ENCODE measurements at regions not wholly inside any gene's neighbourhood (a gene's known extent, or its start where the extent isn't known, plus 50 kb on each side); places are given as distances from the start of the nearest gene placed in this dataset.
"Not testable (repeated sequence)": the region's sequence is repeated elsewhere in the genome, so short reads cannot be mapped to it uniquely, and the experiment has no call there.

DNA sequence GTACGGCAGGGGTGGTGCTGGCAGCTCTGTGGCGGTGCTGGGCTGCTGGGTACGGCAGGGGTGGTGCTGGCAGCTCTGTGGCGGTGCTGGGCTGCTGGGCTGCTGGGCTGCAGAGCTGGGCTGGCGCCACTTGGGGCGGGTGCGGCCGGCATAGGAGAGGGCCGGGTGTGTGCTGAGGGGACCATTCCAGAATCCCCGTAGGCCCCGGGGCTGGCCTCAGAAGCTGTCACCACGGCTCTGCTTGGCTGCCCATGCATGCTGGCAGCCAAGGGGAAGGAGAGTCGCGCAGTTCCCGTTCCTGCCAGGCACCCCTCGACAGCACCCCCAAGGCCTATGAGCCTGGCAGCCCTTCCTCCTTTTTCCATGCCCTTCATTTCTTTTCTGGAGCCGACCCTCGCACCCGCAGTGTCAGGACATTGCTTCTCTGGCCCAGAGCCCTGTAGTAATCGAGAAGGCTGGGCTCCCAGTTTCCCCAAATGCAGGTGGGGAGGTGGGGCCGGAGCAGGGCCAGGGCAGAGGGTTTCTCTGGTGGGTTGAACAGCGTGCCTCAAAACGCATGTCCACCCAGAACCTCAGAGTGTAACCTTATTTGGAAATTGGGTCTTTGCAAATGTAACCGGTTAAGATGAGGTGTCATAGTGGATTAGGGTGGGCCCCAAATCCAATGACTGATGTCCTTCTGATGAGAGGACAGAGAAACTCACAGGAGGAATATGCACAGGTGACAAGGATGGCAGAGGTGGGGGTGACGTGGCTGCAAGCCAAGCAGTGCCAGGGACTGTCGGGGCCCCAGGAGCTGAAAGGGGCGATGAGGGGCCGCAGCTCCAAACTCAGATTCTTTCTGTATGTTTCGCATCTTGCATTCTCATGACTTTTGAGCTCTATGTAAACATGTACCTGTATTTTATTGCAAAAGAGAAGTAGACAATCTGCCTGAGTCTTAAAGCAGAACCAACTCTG lies 71.0 kb upstream of the ACTRT2 start:
- Mint-ChIP-seq H3K4me1 (ENCODE audit: low read depth) (no peaks in the 10 kb centered on the region), H3K4me3 (no peak overlapping the region), H3K9me3 (peaks cover 11% of the 10 kb centered on the region), H3K36me3 (ENCODE audit: low read depth) (no peaks in the 10 kb centered on the region), H3K27ac (no peak overlapping the region), H3K27me3 (ENCODE audit: insufficient read depth) (no peaks in the 10 kb centered on the region)
- intact Hi-C loops (cut with micrococcal nuclease), result no loop called here
- no peak for DNase-seq (ENCODE audit: low spot score)

DNA sequence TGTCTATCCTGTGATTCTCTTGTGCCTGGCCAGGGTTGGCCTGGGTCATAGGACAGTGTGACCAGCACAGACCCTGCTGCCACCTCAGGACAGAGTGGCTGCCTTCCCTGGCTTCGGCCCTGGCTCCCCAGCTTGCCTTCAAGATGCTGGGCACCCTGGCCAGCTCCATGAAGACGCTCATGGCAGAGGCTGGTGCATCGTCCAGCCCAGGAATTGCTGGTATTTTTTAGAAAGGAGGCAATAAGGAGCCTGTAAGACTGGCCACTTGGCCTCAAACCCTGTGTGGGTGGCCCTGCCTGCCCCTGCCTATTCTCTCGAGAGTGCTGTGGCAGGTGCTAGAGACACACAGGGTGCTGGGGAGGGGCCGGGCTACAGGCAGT lies 70.4 kb upstream of the ACTRT2 start:
- intact Hi-C loops (cut with micrococcal nuclease), result no loop called here
- Mint-ChIP-seq H3K4me3 (no peak overlapping the region), H3K36me3 (ENCODE audit: low read depth) (no peaks in the 10 kb centered on the region), H3K4me1 (ENCODE audit: low read depth) (no peaks in the 10 kb centered on the region), H3K27me3 (ENCODE audit: insufficient read depth) (no peaks in the 10 kb centered on the region), H3K9me3 (peaks cover 12% of the 10 kb centered on the region), H3K27ac (no peak overlapping the region)
- DNase-seq (ENCODE audit: low spot score), result no peak

DNA sequence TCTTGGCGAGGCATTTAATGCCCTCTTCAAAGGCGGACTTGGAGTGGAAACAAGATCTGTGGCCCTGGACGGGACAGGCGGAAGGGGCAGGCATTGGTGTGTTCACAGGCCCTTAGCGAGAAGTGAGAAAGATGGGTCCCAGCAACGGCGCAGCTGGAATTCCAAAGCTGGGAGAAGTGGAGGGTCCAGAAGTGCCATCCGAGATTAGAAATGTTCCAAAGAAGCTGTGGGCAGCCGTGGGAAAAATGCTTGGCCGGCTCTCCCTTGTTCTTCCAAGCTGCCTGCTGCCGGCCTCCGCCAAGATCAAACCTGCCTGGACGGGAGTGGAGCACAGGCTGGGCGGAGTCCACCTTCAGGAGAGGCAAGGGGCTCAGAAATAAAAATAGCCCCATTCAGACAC lies 69.4 kb upstream of the ACTRT2 start:
- Mint-ChIP-seq H3K27me3 (ENCODE audit: insufficient read depth) (no peaks in the 10 kb centered on the region), H3K36me3 (ENCODE audit: low read depth) (no peaks in the 10 kb centered on the region), H3K4me1 (ENCODE audit: low read depth) (no peaks in the 10 kb centered on the region), H3K9me3 (peaks cover 19% of the 10 kb centered on the region), H3K4me3 (no peak overlapping the region), H3K27ac (no peak overlapping the region)
- intact Hi-C loops (cut with micrococcal nuclease), result no loop called here
- DNase-seq (ENCODE audit: low spot score), result no peak

GRCh38 chr1:2952371-2952770 lies 68.9 kb upstream of the ACTRT2 start:
- no peak overlapping the region for H3K4me3 Mint-ChIP-seq
- H3K4me1 Mint-ChIP-seq (ENCODE audit: low read depth), result no peaks in the 10 kb centered on the region
- H3K36me3 Mint-ChIP-seq (ENCODE audit: low read depth), result no peaks in the 10 kb centered on the region
- intact Hi-C loops (cut with micrococcal nuclease), result no loop called here
- H3K27me3 Mint-ChIP-seq (ENCODE audit: insufficient read depth), result no peaks in the 10 kb centered on the region
- no peak overlapping the region for H3K27ac Mint-ChIP-seq
- peaks cover 20% of the 10 kb centered on the region for H3K9me3 Mint-ChIP-seq
- DNase-seq (ENCODE audit: low spot score), result no peak

DNA sequence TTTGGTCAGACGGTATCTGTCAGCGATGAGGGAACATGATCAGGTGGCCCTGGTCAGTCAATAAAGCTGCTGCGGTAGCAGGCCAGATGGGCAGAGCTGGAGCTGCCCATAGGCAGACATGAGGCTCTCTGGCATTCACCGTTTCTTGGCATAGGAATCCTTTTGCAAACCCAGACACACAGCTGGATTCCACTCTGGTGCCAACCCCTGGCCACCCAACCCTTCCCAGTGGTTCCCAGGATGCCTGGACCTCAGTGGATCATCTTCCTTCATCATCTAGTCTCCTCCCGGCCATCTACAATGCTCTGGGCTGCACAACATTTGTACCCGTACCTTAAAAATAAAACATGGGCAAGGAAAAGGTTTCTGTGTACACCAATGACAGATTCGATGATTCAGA lies 68.3 kb upstream of the ACTRT2 start:
- DNase-seq (ENCODE audit: low spot score), result no peak
- H3K36me3 Mint-ChIP-seq (ENCODE audit: low read depth), result no peaks in the 10 kb centered on the region
- H3K27me3 Mint-ChIP-seq (ENCODE audit: insufficient read depth), result no peaks in the 10 kb centered on the region
- intact Hi-C loops (cut with micrococcal nuclease), result no loop called here
- no peaks in the 10 kb centered on the region for H3K4me1 Mint-ChIP-seq (ENCODE audit: low read depth)
- peaks cover 25% of the 10 kb centered on the region for H3K9me3 Mint-ChIP-seq
- no peak overlapping the region for H3K4me3 Mint-ChIP-seq
- no peak overlapping the region for H3K27ac Mint-ChIP-seq

GRCh38 chr1:2953688-2954285 lies 67.5 kb upstream of the ACTRT2 start:
- no peaks in the 10 kb centered on the region for H3K4me1 Mint-ChIP-seq (ENCODE audit: low read depth)
- no peak overlapping the region for H3K4me3 Mint-ChIP-seq
- H3K27ac Mint-ChIP-seq, result no peak overlapping the region
- H3K27me3 Mint-ChIP-seq (ENCODE audit: insufficient read depth), result no peaks in the 10 kb centered on the region
- DNase-seq (ENCODE audit: low spot score), result no peak
- intact Hi-C loops (cut with micrococcal nuclease), result no loop called here
- H3K9me3 Mint-ChIP-seq, result peaks cover 25% of the 10 kb centered on the region
- H3K36me3 Mint-ChIP-seq (ENCODE audit: low read depth), result no peaks in the 10 kb centered on the region

GRCh38 chr1:2955652-2956051 lies 65.6 kb upstream of the ACTRT2 start:
- no peak for DNase-seq (ENCODE audit: low spot score)

DNA sequence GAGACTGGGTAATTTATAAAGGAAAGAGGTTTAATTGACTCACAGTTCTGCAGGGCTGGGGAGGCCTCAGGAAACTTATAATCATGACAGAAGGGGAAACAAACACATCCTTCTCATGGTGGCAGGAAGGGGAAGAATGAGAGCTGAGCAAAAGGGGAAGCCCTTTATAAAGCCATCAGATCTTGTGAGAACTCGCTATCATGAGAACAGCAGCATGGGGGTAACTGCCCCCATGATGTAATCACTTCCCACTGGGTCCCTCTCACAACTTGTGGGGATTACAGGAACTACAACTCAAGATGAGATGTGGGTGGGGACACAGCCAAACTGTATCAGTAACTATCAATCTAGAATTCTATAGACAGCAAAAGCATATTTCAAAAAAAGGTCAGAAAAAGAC lies 64.7 kb upstream of the ACTRT2 start:
- Mint-ChIP-seq H3K9me3 (peaks cover 28% of the 10 kb centered on the region), H3K27me3 (ENCODE audit: insufficient read depth) (no peaks in the 10 kb centered on the region), H3K27ac (no peak overlapping the region), H3K36me3 (ENCODE audit: low read depth) (no peaks in the 10 kb centered on the region), H3K4me1 (ENCODE audit: low read depth) (no peaks in the 10 kb centered on the region), H3K4me3 (no peak overlapping the region)
- DNase-seq (ENCODE audit: low spot score), result no peak
- intact Hi-C loops (cut with micrococcal nuclease), result no loop called here

More at GRCh38 chr1:2955652-2956051, 65.6 kb upstream of the ACTRT2 start:
- Mint-ChIP-seq H3K27ac (no peak overlapping the region), H3K27me3 (ENCODE audit: insufficient read depth) (no peaks in the 10 kb centered on the region), H3K9me3 (peaks cover 28% of the 10 kb centered on the region), H3K36me3 (ENCODE audit: low read depth) (no peaks in the 10 kb centered on the region), H3K4me1 (ENCODE audit: low read depth) (no peaks in the 10 kb centered on the region), H3K4me3 (no peak overlapping the region)
- intact Hi-C loops (cut with micrococcal nuclease), result no loop called here

GRCh38 chr1:2957329-2957728 lies 63.9 kb upstream of the ACTRT2 start:
- intact Hi-C loops (cut with micrococcal nuclease), result no loop called here
- H3K4me3 Mint-ChIP-seq, result no peak overlapping the region
- peaks cover 28% of the 10 kb centered on the region for H3K9me3 Mint-ChIP-seq
- no peaks in the 10 kb centered on the region for H3K36me3 Mint-ChIP-seq (ENCODE audit: low read depth)
- H3K27me3 Mint-ChIP-seq (ENCODE audit: insufficient read depth), result no peaks in the 10 kb centered on the region
- no peak for DNase-seq (ENCODE audit: low spot score)
- no peaks in the 10 kb centered on the region for H3K4me1 Mint-ChIP-seq (ENCODE audit: low read depth)
- H3K27ac Mint-ChIP-seq, result no peak overlapping the region

- H3K9me3 Mint-ChIP-seq, result peaks cover 18% of the 10 kb centered on the region
- H3K27ac Mint-ChIP-seq; intact Hi-C loops (cut with micrococcal nuclease); H3K4me1 Mint-ChIP-seq (ENCODE audit: low read depth); H3K36me3 Mint-ChIP-seq (ENCODE audit: low read depth); H3K27me3 Mint-ChIP-seq (ENCODE audit: insufficient read depth); H3K4me3 Mint-ChIP-seq; DNase-seq (ENCODE audit: low spot score): not testable (repeated sequence)
These were observed 61.4 kb upstream of the ACTRT2 start for GRCh38 chr1:2959881-2960280.

- Mint-ChIP-seq H3K27ac (no peak overlapping the region), H3K36me3 (ENCODE audit: low read depth) (no peaks in the 10 kb centered on the region), H3K9me3 (peaks cover 14% of the 10 kb centered on the region), H3K27me3 (ENCODE audit: insufficient read depth) (no peaks in the 10 kb centered on the region), H3K4me3 (no peak overlapping the region), H3K4me1 (ENCODE audit: low read depth) (no peaks in the 10 kb centered on the region)
- intact Hi-C loops (cut with micrococcal nuclease), result no loop called here
- no peak for DNase-seq (ENCODE audit: low spot score)
These were observed 60.2 kb upstream of the ACTRT2 start for GRCh38 chr1:2961081-2961480.

DNA sequence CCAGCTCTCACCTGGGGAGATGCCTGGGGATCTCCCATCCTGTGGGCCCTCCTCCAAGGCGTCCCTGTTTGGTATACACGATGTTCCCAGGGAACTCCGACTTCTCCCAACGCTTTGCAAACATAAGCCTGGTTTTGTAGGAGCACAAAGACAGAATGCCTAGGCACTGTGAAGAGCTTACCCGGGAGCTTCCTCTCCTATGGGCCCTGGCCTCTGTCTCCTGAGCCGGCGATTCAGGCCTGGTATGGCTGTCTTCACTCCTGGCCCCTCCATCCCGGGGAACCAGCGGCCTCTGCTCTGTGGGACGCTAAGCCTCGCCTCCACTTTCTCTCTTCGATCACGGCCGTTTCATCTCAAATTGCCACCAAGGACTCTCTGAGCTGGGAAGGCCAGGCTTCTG lies 59.6 kb upstream of the ACTRT2 start:
- Mint-ChIP-seq H3K36me3 (ENCODE audit: low read depth) (no peaks in the 10 kb centered on the region), H3K4me3 (no peak overlapping the region), H3K27me3 (ENCODE audit: insufficient read depth) (no peaks in the 10 kb centered on the region), H3K9me3 (peaks cover 9% of the 10 kb centered on the region), H3K4me1 (ENCODE audit: low read depth) (no peaks in the 10 kb centered on the region), H3K27ac (no peak overlapping the region)
- DNase-seq (ENCODE audit: low spot score), result no peak
- intact Hi-C loops (cut with micrococcal nuclease), result no loop called here

- no peak overlapping the region for H3K27ac Mint-ChIP-seq
- H3K4me1 Mint-ChIP-seq (ENCODE audit: low read depth), result no peaks in the 10 kb centered on the region
- DNase-seq (ENCODE audit: low spot score), result no peak
- intact Hi-C loops (cut with micrococcal nuclease), result no loop called here
- H3K4me3 Mint-ChIP-seq, result no peak overlapping the region
- no peaks in the 10 kb centered on the region for H3K27me3 Mint-ChIP-seq (ENCODE audit: insufficient read depth)
- no peaks in the 10 kb centered on the region for H3K36me3 Mint-ChIP-seq (ENCODE audit: low read depth)
- H3K9me3 Mint-ChIP-seq, result peaks cover 9% of the 10 kb centered on the region
These were observed 59.2 kb upstream of the ACTRT2 start for GRCh38 chr1:2962061-2962460.

Measured in activated T-helper 1 cell treated with anti-CD3 and anti-CD28 coated beads, Interleukin-12 subunit alpha, Interleukin-12 subunit beta, Interleukin-2, Interleukin-4 antibody, amounts not matched to agents 30 ng/mL and 10 ng/mL and 1 ng/mL, durations not matched to agents 14 hours and 24 hours and 36 hours (primary cell).